ENCODE measurements at regions not wholly inside any gene's neighbourhood (a gene's known extent, or its start where the extent isn't known, plus 50 kb on each side); places are given as distances from the start of the nearest gene placed in this dataset.

GRCh38 chr2:128737546-128737826 is 418.8 kb upstream of the HS6ST1 start:
- DNase-seq, result no peak
- peaks cover 2% of the 10 kb centered on the region for H3K27me3 Mint-ChIP-seq (ENCODE audit: unreplicated experiment)
- H3K9me3 Mint-ChIP-seq (ENCODE audit: unreplicated experiment), result peaks cover 2% of the 10 kb centered on the region
- H3K27ac Mint-ChIP-seq (ENCODE audit: unreplicated experiment), result no peak overlapping the region
- no peaks in the 10 kb centered on the region for H3K36me3 Mint-ChIP-seq (ENCODE audit: unreplicated experiment)
- H3K4me1 Mint-ChIP-seq (ENCODE audit: low read depth, unreplicated experiment), result peaks cover 19% of the 10 kb centered on the region
- H3K4me3 Mint-ChIP-seq (ENCODE audit: unreplicated experiment), result no peak overlapping the region
- TF ChIP-seq CTCF (IDR thresholded peaks at IDR 0.05; ENCODE audit: partially characterized antibody, unreplicated experiment), result no peak

- Mint-ChIP-seq H3K27ac (ENCODE audit: unreplicated experiment) (no peak overlapping the region), H3K9me3 (ENCODE audit: unreplicated experiment) (no peaks in the 10 kb centered on the region), H3K27me3 (ENCODE audit: unreplicated experiment) (peaks cover 2% of the 10 kb centered on the region), H3K4me3 (ENCODE audit: unreplicated experiment) (no peak overlapping the region), H3K4me1 (ENCODE audit: low read depth, unreplicated experiment) (peaks cover 10% of the 10 kb centered on the region), H3K36me3 (ENCODE audit: unreplicated experiment) (no peaks in the 10 kb centered on the region)
- no peak for TF ChIP-seq CTCF (IDR thresholded peaks at IDR 0.05; ENCODE audit: partially characterized antibody, unreplicated experiment)
- DNase-seq, result no peak
Observed at GRCh38 chr2:128738446-128739110, 419.9 kb upstream of the HS6ST1 start.

GRCh38 chr2:128742467-128742866 is 423.8 kb upstream of the HS6ST1 start:
- no peaks in the 10 kb centered on the region for H3K27me3 Mint-ChIP-seq (ENCODE audit: unreplicated experiment)
- no peak overlapping the region for H3K27ac Mint-ChIP-seq (ENCODE audit: unreplicated experiment)
- TF ChIP-seq CTCF (IDR thresholded peaks at IDR 0.05; ENCODE audit: partially characterized antibody, unreplicated experiment), result no peak
- no peaks in the 10 kb centered on the region for H3K9me3 Mint-ChIP-seq (ENCODE audit: unreplicated experiment)
- no peaks in the 10 kb centered on the region for H3K36me3 Mint-ChIP-seq (ENCODE audit: unreplicated experiment)
- no peak for DNase-seq
- no peak overlapping the region for H3K4me3 Mint-ChIP-seq (ENCODE audit: unreplicated experiment)
- no peaks in the 10 kb centered on the region for H3K4me1 Mint-ChIP-seq (ENCODE audit: low read depth, unreplicated experiment)

- no peak for TF ChIP-seq CTCF (IDR thresholded peaks at IDR 0.05; ENCODE audit: partially characterized antibody, unreplicated experiment)
- Mint-ChIP-seq H3K4me3 (ENCODE audit: unreplicated experiment) (no peak overlapping the region), H3K27me3 (ENCODE audit: unreplicated experiment) (no peaks in the 10 kb centered on the region), H3K9me3 (ENCODE audit: unreplicated experiment) (peaks cover 2% of the 10 kb centered on the region), H3K27ac (ENCODE audit: unreplicated experiment) (no peak overlapping the region), H3K36me3 (ENCODE audit: unreplicated experiment) (no peaks in the 10 kb centered on the region), H3K4me1 (ENCODE audit: low read depth, unreplicated experiment) (no peaks in the 10 kb centered on the region)
- DNase-seq, result no peak
Observed at GRCh38 chr2:128745946-128746345, 427.3 kb upstream of the HS6ST1 start.

- H3K27ac Mint-ChIP-seq (ENCODE audit: unreplicated experiment), result no peak overlapping the region
- no peaks in the 10 kb centered on the region for H3K4me1 Mint-ChIP-seq (ENCODE audit: low read depth, unreplicated experiment)
- H3K36me3 Mint-ChIP-seq (ENCODE audit: unreplicated experiment), result no peaks in the 10 kb centered on the region
- no peaks in the 10 kb centered on the region for H3K27me3 Mint-ChIP-seq (ENCODE audit: unreplicated experiment)
- no peak for TF ChIP-seq CTCF (IDR thresholded peaks at IDR 0.05; ENCODE audit: partially characterized antibody, unreplicated experiment)
- no peak overlapping the region for H3K4me3 Mint-ChIP-seq (ENCODE audit: unreplicated experiment)
- peaks cover 2% of the 10 kb centered on the region for H3K9me3 Mint-ChIP-seq (ENCODE audit: unreplicated experiment)
- no peak for DNase-seq
Observed at GRCh38 chr2:128746356-128746755, 427.7 kb upstream of the HS6ST1 start.

Measured in glutamatergic neuron (in vitro differentiated cells).